ENCODE measurements at regions not wholly inside any gene's neighbourhood (a gene's known extent, or its start where the extent isn't known, plus 50 kb on each side); places are given as distances from the start of the nearest gene placed in this dataset.
"Not testable (repeated sequence)": the region's sequence is repeated elsewhere in the genome, so short reads cannot be mapped to it uniquely, and the experiment has no call there.

DNA sequence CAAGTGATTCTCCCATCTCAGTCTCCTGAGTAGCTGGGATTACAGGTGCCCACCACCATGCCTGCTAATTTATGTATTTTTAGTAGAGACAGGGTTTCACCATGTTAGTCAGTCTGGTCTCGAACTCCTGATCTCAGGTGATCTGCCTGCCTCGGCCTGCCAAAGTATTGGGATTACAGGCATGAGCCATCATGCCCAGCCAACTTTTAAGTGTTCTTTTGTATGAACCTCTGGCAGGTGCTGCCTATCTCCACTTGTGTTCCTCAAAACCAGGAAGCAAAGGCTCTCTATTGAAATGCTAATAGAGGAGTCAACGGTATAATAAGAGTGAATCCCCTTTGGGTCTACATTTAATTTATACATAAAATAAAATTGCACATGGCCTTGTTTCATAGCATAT, 1212.0 kb downstream of the VRK1 start:
- DNase-seq (ENCODE audit: low read depth in 2 of 2) = not testable (repeated sequence)

DNA sequence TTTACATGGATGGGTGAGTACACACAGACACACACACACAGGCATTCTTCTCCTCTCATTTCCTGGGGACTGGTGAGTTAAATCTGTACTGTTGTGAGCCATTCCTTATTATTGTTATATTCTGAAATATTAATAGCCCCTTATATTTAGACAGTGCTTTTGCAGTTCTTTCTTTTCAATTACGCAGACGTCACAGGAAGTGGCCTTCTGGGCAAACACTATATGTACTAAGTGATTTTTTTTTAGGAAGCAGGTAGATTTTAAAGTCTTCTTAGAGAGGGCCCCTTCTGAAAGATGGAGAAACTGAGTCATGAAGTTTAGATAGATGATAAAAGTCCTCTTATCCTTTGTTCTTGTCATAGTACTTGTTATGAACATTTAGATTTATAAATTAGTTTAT, 1213.6 kb downstream of the VRK1 start:
- no peak for DNase-seq (ENCODE audit: low read depth in 2 of 2)

DNA sequence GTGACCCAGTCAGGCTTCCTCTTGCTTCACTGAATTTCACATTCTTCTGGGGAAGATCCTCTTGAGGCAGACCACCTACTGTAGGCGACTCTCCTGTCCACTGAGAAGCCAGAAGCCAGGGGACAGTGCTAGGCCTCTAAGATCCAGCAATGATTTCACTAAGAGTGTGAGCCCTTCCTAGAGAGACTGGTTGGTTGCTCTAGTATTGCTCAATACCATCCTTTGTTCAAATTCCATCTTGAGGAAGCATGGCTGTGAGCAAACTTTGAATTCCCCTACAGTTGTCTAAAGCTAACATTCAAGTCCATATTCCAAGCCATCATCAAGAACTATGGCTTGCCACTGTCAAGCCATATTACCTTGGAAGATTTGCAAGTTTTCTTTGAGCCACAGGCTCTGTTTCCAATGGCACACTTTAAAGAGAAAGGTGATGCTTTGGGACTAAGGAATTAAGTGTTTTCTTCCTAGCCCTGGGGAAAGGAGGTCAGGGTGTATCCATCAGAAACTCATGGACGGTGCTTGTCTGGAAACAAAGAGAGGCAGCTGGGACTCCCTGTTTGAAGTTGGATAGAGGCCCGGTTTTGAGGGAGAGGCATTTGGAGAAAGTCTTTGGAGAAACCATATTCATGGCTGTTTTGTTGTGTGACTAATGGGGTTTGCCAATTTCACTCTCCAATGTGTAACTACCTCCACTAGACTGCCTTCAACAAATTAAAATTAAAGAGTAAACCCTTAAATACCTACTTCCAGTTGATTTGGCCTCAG, 1217.9 kb downstream of the VRK1 start:
- no peak for DNase-seq (ENCODE audit: low read depth in 2 of 2)

DNA sequence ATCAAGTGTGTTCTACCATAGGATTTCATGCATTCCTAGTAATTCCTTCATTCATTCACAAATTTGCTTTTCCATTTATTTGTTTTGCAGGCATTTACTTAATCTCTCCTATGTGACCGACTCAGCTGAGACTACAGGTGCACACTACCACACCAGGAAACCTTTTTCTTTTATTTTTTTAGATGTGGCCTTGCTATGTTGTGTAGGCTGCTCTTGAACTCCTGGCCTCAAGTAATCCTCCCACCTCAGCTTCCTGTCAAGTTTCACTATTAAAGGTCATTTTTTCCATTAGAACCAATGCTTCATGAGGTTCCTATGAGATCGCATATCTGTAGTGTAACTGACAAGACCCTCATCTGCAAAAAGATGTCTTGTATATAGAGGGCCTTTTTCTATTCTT, 1218.7 kb downstream of the VRK1 start:
- no peak for DNase-seq (ENCODE audit: low read depth in 2 of 2)

DNA sequence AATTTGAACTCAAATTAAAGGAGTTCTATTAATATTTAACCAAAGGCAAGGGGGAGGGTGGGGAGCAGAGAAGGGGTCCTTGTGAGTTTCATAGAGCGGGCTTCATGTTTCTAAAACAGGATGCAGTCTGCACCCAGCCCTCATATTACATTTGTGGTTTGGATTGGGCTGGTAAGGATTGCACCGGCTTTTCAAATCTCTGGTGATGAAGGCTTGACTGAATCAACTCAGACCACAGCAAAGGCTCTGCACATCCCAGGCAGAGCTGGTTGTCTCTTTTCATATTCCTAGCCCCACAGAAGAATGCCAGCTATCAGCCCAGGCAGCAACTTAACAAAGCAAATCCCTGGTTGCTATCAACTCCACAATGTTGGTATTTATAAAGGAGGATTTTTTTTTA, 1221.4 kb downstream of the VRK1 start:
- no peak for DNase-seq (ENCODE audit: low read depth in 2 of 2)

DNA sequence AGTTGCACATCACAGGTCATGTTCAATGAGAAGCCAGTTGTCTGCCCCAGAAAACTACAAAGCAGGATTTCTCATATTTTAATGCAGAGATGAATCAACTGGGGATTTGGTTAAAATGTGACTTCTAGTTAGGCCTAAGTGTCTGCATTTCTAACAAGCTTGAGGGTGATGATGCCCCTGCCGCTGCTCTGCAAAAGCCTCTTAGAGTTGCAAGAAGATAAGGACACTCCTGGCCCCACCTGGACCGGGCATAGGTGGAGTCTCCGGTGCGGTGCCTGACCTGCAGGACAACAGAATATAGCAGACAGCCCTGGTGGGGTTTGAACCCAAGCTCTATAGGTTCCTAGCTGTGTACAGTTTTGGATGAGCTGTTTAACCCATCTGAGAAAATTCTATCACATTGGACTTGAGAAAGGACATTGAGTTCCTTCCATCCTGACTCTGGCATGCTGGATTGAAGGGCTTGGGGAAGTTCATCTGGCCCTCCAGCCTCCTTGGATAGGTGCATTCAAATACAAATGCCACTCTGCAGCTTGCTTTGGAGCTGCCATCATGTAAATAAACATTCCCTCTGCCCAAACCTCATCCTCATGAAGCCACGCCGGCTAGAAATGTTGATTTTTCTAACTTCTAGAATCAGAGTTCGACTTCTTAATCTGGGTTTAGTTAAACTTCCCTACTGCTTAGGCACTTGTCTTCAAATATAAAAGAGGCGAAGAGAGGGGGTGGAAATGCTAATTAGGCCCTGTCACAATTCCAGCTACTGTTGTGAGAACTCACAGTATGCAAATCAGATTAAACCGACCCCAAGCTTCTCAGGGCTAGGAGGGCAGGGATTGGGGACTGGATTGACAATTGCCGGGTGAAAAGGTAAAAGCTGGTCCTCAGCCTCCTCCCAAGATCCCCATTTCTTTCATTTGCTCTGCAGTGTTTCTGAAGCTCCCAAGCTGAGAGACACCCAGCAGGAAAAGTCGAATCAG, 1225.6 kb downstream of the VRK1 start:
- DNase-seq (ENCODE audit: low read depth in 2 of 2) = no peak

DNA sequence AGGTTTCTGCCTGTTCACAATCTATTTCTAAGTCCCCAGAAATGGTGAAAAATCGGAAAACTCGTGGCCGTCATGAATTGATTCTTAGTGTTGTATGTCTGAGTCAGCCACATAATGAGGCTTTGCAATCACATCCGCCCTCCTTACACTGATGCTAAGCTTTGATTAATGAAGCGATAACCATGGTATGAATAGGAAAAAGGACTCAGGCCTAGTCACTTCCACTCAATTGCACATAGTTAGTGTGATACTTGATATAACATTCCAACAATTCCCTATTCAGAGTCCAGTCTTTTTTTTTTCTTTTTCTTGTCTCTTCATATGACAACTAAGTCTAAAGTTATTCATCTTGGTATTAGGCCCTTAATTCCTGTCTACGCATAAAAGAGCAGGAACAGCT, 1231.0 kb downstream of the VRK1 start:
- DNase-seq (ENCODE audit: low read depth in 2 of 2) = no peak

DNA sequence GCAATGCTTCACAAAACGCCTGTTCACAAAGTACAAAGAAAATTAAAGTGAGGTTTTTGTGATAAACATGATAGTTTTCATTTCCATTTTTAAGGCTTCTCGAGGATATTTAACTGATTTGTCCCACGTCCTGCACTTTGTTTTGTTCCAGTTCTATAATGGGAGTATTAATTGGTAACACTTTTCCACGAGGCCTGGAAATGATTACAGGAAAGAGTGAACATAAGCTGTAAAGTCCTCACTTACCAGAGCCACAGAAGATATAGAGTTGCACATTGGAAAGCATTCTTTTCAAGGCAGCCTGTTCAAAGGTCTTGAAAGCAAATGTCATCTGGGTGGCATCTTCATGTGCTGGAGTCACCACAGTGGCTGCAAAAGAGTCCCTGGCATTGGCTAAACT, 1236.6 kb downstream of the BCL11B start:
- no peak for DNase-seq (ENCODE audit: low read depth in 2 of 2)

DNA sequence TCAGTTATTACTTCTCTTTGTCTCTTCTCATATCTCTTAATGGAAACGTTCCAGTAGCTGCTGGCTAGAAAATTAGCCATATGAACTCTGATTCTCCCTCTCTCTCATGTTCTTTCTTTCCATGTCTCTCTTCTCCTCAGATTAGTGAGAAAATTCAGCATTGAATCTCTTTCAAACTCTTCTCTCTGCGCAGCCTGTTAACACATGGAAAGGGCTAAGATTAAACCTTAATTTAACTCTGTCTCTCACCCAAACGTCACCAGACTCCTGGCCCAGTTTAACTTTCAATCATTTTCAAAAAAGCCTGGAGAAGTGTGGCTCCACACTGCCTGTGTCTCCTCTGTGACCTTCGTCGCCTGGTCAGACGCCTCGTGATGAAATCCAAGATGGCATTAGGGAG, 1234.2 kb downstream of the BCL11B start:
- DNase-seq (ENCODE audit: low read depth in 2 of 2) = no peak

DNA sequence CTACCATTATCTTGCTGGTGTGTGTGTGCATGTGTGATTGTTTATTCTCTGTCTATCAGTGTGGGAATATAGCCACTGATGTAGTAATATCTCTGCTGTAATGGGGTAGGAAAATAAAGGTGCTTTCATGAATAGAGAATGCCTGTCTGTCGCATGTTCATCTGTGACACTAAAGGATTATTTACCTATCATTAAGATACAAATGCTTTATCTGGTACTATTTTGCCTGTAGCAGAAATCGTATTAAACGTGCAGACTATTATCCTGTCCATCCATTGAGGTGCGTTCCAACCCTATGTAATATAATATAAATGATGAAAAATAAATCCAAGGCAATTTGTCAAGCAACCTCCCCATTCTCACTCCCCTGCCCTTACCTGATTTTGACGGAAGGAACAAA, 1215.1 kb downstream of the BCL11B start:
- no peak for DNase-seq (ENCODE audit: low read depth in 2 of 2)

DNA sequence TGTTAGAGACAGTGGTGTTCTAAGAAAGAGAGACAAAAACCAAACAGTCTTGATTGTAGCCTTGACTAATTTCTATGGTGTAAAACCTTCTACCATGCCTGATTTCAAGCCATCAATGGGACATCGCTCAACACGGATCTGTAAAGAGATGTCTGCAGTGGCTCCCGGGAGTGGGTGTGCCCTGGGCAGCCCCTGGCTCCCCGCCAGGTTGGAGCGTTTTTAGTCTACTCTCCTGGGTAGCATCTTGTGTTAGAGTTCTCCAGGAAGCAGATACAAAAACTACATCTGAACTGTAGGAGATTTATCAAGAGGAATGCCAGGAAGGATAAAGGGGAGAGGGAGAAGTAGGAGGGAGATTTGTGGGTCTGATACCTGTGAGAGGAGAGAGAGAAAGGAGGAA, 1212.9 kb downstream of the BCL11B start:
- no peak for DNase-seq (ENCODE audit: low read depth in 2 of 2)

DNA sequence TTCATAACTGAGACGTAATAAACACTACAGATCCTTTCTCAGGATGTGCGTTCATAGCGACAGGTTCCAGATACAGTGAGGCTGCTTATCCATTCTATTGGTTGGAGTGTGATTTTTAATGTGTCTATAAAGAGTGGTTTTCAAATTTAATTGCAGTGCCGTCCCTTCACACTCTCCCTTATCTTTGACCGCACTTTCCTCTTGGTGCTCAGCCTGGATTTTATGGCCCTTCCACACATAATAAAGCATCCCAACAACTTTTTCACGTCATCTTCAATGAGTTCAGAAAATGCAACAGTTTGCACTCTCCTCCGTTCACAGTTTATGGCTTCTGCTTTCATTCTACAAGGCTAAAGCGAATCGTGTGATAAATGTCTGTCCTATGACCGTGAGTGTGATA, 1209.9 kb downstream of the BCL11B start:
- DNase-seq (ENCODE audit: low read depth in 2 of 2) = no peak

DNA sequence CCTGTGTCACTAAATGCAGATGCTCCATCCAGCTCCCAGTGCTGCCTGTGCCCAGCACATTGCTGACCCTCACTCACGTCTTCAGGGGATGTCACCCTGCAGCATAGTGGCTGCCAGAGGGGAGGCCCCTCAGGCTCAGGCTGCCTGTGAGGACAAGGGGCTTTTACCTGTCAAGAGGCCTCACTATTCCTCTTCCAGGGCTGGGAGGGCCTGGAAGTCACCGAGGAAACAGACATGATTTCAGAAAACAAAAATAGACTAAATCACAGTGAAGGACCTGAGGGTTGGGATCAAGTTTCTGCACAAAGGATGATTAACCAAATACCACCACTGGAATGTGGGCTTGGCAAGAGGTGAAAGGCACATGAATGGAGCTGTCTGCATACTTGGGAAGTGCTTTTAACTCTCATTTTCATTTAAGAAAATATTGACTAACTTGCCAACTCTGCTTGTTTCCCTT, 1202.3 kb downstream of the BCL11B start:
- DNase-seq (ENCODE audit: low read depth in 2 of 2) = no peak

DNA sequence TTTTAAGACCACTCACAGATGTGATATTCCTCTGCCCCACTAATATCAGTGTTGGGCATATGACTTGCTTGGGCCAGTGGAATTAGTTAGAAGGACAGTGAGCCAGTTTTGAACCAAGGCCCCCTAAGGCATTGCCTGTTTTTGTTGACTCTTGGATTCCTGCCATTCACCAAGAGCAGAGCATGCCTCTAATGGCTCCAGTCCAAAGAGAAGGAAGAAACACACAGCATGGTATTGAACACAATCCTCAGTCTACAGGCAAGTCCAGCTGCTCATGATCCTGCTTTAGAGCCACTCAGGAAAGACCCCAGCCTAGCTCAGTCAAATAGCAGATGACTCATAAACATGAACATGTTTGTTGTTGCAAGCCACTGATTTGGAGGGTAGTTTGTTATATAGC, 1201.5 kb downstream of the BCL11B start:
- no peak for DNase-seq (ENCODE audit: low read depth in 2 of 2)

DNA sequence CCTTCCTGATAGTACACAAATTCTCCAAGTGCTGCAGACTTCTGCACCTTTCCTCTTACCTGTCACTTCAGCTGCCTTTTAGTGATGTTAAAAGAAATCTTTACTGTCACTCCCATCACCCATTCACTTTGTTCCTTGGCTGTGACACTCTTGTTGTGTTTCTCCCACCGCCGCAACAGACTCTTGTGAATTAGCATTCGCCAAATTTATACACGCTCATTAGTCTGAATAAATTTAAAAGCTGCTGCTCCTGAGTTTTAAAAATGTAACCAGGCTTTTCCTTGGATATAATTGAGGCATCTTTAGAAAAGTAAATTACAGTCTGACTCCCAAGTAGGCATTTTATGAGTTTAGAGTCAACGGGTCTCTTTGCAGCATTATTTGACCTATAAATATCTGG, 1197.9 kb downstream of the BCL11B start:
- DNase-seq (ENCODE audit: low read depth in 2 of 2) = no peak

DNA sequence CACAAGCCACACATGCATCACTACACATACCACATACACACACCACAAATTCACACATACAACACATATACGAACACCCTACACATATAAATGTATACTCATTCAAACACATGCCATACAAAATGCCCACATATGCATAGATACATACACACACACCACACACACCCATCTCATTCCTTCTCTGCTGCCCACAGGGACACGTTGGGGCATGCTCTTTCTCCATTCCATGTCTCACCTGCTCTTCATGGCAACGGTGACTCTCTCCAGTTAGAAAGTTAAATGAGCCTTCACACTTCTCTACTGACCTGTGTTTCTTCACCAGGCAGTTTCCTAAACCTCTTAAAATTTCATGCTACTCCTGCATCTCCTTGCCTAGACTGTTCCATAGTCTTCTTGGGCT, 1194.8 kb downstream of the BCL11B start:
- DNase-seq (ENCODE audit: low read depth in 2 of 2) = no peak

DNA sequence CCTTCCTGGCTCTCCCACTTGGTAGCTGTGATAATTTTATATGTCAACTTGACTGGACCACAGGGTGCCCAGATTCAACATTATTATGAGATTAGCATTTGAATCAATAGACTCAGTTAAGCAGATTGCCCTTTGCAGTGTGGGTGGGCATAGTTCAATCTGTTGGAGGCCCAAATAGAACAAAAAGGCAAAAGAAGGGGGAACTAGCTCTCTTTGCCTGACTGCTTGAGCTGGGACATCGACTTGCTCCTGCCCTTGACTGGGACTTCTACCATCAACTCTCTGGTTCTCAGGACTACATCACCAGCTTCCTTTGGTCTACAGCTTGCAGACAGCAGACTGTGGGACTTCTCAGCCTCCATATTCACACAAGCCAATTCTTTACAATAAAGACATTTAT, 1189.2 kb downstream of the BCL11B start:
- no peak for DNase-seq (ENCODE audit: low read depth in 2 of 2)

DNA sequence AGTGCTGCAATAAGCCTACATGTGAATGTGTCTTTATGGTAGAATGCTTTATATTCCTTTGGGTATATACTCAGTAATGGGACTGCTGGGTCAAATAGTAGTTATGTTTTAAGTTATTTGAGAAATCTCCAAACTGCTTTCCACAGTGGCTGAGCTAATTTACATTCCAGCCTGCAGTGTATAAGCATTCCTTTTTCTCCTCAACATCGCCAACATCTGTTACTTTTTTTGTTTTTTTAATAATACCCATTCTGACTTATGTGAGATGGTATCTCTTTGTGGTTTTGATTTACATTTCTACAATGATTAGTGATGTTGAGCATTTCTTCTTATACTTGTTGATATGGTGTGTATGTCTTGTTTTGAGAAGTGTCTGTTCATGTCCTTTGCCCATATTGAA, 1186.2 kb downstream of the BCL11B start:
- DNase-seq (ENCODE audit: low read depth in 2 of 2) = no peak

DNA sequence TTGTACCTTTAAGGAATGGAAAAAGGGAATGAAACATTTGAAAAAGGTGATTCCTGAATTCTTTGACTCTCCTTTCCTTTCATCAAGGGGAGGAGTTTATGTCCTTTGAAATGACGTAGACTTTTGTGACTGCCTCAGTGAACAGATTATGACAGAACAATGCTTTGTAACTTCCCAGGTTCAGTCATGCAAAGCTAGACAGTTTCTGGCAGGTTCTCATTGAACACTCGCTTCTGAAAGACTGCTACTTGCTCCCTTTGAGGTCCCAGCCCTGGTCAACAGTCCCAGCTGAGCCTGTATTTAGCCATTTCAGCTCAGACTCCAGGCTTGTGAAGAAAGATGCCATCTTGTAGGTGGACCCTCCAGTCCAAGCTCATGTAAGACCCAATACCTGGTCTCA, 1178.9 kb downstream of the BCL11B start:
- no peak for DNase-seq (ENCODE audit: low read depth in 2 of 2)

DNA sequence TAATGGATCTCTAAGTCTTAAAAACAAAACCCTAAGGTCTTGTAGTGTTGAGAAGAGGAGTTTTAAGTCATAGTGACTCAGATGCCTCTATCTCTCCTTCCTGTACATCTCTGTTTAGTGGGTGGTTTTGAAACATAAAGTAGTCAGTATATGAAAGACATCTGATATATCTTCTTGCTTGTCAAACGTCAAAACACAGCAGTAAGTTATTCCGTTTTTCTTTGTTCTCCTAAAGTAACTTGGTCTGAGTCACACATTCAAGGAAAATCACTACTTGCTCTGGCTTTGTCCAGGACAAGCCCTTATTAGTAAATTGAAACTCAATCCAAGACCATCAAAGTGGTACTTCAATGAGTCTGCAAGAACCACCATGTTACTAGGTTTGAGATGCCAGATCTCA, 1172.5 kb downstream of the BCL11B start:
- DNase-seq (ENCODE audit: low read depth in 2 of 2) = no peak

DNA sequence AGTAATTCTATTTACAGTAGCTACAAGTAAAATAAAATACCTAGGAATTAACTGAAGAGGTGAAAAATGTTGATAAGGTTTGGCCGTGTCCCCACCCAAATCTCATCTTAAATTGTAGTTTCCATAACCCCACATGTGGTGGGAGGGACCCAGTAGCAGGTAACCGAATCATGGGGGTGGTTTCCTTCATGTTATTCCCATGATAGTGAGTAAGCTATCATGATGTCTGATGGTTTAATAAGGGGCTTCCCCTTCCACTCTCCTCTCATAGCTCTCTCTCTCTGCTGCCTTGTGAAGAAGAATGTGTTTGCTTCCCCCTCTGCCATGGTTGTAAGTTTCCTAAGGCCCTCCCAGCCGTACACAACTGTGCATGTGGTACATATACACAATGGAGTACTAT, 1170.7 kb downstream of the BCL11B start:
- no peak for DNase-seq (ENCODE audit: low read depth in 2 of 2)

DNA sequence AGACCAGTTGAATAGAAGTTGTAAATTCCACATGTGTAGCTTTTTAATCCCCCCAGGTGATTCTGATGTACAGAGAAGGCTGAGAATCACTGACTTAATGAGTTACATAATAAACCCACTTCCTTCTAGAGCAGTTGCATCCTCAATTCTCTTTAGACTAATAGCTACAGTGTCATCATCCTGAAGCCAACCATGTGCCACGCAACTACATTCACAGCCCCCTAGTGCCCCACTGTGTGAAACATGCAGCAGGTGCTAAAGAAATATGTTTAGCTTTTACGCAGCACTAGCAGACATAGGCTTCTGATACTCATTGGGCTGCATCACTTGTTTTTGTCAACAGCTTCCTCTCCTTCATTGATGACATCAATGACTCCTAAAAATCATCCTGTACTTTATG, 1168.3 kb downstream of the BCL11B start:
- DNase-seq (ENCODE audit: low read depth in 2 of 2) = no peak

DNA sequence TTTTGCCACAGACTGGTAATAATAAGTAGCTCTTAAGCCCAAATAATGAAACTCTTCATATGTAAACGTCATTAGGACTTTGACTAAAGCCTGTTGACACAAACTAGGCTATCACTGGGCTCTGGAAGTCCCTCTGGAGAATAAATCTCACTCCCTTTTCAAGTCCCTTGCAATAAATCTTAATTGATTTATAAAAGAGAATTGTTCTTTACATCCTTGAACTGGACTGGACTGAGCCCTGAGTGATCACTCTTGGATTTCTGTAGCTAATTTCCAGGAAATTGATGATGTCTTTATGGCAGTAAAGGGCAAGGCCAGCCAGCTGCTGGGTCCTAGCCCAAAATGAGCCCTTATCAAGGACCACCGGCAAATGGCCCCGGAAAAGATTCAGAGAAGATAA, 1162.7 kb downstream of the BCL11B start:
- no peak for DNase-seq (ENCODE audit: low read depth in 2 of 2)
